Lower leg skin (tissue), 3 donors: ENCODE measurements at regions not wholly inside any gene's neighbourhood (a gene's known extent, or its start where the extent isn't known, plus 50 kb on each side); places are given as distances from the start of the nearest gene placed in this dataset.

Experiments
- CTCF ChIP-seq, 3 donors: fragments of 450-650 bp; IDR thresholded peaks; one replicate each; pipeline ENCODE4 v1.5.1; 2016; ENCODE audit warnings: antibody characterized with exemption in 3 of 3, mild to moderate bottlenecking in 3 of 3, moderate library complexity in 2 of 3
- POLR2A ChIP-seq, 2 donors: fragments of 450-650 bp; IDR thresholded peaks; one replicate each; pipeline ENCODE4 v1.6.1; 2016 to 2017; ENCODE audit warnings: antibody characterized with exemption in 2 of 2, mild to moderate bottlenecking in 1 of 2, moderate library complexity in 1 of 2

- TF ChIP-seq POLR2A (IDR thresholded peaks at IDR 0.05) (no peak), CTCF (IDR thresholded peaks at IDR 0.05) (no peak)
Observed at GRCh38 chr6:85272592-85272991, 177.3 kb upstream of the NT5E start.
